Breast epithelium (tissue), 3 donors: ENCODE measurements at regions not wholly inside any gene's neighbourhood (a gene's known extent, or its start where the extent isn't known, plus 50 kb on each side); places are given as distances from the start of the nearest gene placed in this dataset.

Source experiments
- POLR2A ChIP-seq: fragments of 450-650 bp; IDR thresholded peaks from one replicate; pipeline ENCODE4 v1.6.1; 2016; ENCODE audit warnings: antibody characterized with exemption, mild to moderate bottlenecking, moderate library complexity
- POLR2AphosphoS5 ChIP-seq, 3 donors: sonication (generic); formaldehyde crosslinking; IDR thresholded peaks; one replicate each; pipeline ENCODE4 v1.6.1; 2017; ENCODE audit warnings: antibody characterized with exemption in 3 of 3
- TF ChIP-seq, protein P1 (sequence below), 3 donors: fragments of 450-650 bp; IDR thresholded peaks; one replicate each; pipeline ENCODE4 v1.5.1; 2016 to 2017; ENCODE audit warnings: antibody characterized with exemption in 3 of 3, mild to moderate bottlenecking in 3 of 3, moderate library complexity in 3 of 3

DNA sequence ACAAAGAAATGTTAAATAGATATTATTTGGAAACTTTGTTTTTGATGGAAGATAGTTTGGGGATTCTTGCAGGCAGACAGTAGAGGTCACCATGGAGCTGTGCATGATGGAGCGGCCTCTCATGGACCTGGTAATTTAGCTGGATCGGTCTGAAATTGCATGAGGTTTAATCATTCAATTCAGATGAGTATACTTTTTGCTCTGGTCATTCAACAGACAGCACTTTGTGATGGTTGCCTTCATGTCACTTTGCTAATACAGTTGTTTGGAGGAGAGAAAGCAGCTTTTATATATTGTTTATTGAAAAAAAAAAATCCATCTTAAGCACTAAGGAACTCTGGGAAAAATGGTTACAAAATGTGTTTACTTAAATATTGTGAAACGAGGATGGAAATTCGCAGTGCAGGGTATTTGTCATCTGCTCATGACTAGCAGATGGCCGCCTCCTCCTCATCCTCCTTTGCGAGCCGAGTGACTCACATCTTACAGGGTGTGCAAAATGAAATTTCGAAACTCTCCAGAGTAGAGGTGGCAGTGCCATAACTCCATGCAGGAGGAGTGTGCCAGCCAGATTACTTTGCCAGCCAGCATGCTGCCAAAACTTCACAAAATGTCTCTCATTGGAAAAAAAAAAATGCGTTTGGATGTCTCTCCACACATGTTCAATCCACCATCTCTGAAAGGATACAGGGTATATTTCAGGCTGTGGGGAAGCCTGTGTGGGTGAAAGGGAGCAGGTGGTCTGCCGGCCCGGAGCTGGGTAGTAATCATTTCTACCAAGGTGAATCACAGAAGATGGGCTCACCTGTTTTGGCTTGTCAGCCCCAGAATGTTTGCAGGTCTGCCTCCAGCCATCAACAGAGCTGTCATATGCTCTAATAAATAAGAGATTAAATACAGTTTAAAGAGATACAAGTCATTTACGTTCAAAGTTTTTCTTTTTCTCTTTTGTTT, 314.9 kb upstream of the DIPK2B start:
- TF ChIP-seq, protein P1, sequence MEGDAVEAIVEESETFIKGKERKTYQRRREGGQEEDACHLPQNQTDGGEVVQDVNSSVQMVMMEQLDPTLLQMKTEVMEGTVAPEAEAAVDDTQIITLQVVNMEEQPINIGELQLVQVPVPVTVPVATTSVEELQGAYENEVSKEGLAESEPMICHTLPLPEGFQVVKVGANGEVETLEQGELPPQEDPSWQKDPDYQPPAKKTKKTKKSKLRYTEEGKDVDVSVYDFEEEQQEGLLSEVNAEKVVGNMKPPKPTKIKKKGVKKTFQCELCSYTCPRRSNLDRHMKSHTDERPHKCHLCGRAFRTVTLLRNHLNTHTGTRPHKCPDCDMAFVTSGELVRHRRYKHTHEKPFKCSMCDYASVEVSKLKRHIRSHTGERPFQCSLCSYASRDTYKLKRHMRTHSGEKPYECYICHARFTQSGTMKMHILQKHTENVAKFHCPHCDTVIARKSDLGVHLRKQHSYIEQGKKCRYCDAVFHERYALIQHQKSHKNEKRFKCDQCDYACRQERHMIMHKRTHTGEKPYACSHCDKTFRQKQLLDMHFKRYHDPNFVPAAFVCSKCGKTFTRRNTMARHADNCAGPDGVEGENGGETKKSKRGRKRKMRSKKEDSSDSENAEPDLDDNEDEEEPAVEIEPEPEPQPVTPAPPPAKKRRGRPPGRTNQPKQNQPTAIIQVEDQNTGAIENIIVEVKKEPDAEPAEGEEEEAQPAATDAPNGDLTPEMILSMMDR (IDR thresholded peaks at IDR 0.05) = peak in 2 of 3 donors; percentile 37 to 60
- TF ChIP-seq POLR2A (no peak), POLR2AphosphoS5 (IDR thresholded peaks at IDR 0.05) (peak; percentile 29 to 86 (median 63))
